ENCODE measurements at regions not wholly inside any gene's neighbourhood (a gene's known extent, or its start where the extent isn't known, plus 50 kb on each side); places are given as distances from the start of the nearest gene placed in this dataset.

- no peak for TF ChIP-seq FOS (IDR thresholded peaks at IDR 0.05; ENCODE audit: borderline replicate concordance, insufficient read depth, low read length)
- TF ChIP-seq EZH2 (IDR thresholded peaks at IDR 0.05; ENCODE audit: borderline replicate concordance, low read depth, low read length, severe bottlenecking), result no peak
- no peak for TF ChIP-seq JUN (IDR thresholded peaks at IDR 0.05; ENCODE audit: borderline replicate concordance, insufficient read depth, insufficient read length, low read depth)
- TF ChIP-seq, protein P1, sequence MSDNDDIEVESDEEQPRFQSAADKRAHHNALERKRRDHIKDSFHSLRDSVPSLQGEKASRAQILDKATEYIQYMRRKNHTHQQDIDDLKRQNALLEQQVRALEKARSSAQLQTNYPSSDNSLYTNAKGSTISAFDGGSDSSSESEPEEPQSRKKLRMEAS (IDR thresholded peaks at IDR 0.05; ENCODE audit: insufficient read depth, insufficient read length), result no peak
- TF ChIP-seq POLR2A (IDR thresholded peaks at IDR 0.05; ENCODE audit: low read depth, low read length), result no peak
- no peak for TF ChIP-seq MYC (IDR thresholded peaks at IDR 0.05; ENCODE audit: low read depth, low read length)
- TF ChIP-seq, protein P2, sequence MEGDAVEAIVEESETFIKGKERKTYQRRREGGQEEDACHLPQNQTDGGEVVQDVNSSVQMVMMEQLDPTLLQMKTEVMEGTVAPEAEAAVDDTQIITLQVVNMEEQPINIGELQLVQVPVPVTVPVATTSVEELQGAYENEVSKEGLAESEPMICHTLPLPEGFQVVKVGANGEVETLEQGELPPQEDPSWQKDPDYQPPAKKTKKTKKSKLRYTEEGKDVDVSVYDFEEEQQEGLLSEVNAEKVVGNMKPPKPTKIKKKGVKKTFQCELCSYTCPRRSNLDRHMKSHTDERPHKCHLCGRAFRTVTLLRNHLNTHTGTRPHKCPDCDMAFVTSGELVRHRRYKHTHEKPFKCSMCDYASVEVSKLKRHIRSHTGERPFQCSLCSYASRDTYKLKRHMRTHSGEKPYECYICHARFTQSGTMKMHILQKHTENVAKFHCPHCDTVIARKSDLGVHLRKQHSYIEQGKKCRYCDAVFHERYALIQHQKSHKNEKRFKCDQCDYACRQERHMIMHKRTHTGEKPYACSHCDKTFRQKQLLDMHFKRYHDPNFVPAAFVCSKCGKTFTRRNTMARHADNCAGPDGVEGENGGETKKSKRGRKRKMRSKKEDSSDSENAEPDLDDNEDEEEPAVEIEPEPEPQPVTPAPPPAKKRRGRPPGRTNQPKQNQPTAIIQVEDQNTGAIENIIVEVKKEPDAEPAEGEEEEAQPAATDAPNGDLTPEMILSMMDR (IDR thresholded peaks at IDR 0.05; ENCODE audit: extremely low read depth in 1 of 2, insufficient read depth in 1 of 2, low read depth in 1 of 2, low read length in 2 of 2), result no peak
- no peak for FAIRE-seq
- no peaks in the 10 kb centered on the region for H3K27me3 ChIP-seq (ENCODE audit: control insufficient read depth in 2 of 2, insufficient read depth in 2 of 2, low read length in 2 of 2)
- no peaks in the 10 kb centered on the region for H3K9me1 ChIP-seq (replicated peaks; ENCODE audit: control insufficient read depth, extremely low read depth, insufficient read depth, low read length)
- H3K4me1 ChIP-seq (ENCODE audit: control insufficient read depth, extremely low read depth, insufficient read depth, low read length), result no peaks in the 10 kb centered on the region
- BruUV-seq (replicated peaks), result no TSS peak
- DNase-seq (ENCODE audit: low read depth, low spot score), result no peak
- no peak overlapping the region for H3K27ac ChIP-seq (ENCODE audit: insufficient read depth, low read depth, low read length)
- peaks cover 7% of the 10 kb centered on the region for H3K9me3 ChIP-seq (replicated peaks; ENCODE audit: control insufficient read depth, insufficient read depth, low read length)
- dilution Hi-C loops (cut with MboI; ENCODE audit: extremely low pct_ligation_motif_present, low sequenced_read_pairs), result no loop called here
- H4K20me1 ChIP-seq (replicated peaks; ENCODE audit: control insufficient read depth, extremely low read depth, insufficient read depth, low read length), result no peaks in the 10 kb centered on the region
- no peak overlapping the region for H3K4me2 ChIP-seq (ENCODE audit: insufficient read depth, low read length)
- H3K79me2 ChIP-seq (ENCODE audit: control insufficient read depth, insufficient read depth, low read length), result no peaks in the 10 kb centered on the region
- ChIA-PET CTCF (no interaction called here), POLR2A (no interaction called here)
- H3K36me3 ChIP-seq (ENCODE audit: control insufficient read depth in 2 of 2, extremely low read depth in 1 of 2, insufficient read depth in 2 of 2, low read length in 2 of 2), result no peaks in the 10 kb centered on the region
- no peak overlapping the region for H2AFZ ChIP-seq (ENCODE audit: low read depth, low read length)
- H3K4me3 ChIP-seq (replicated peaks in 1 of 3; ENCODE audit: insufficient read depth in 1 of 3, low read depth in 1 of 3, low read length in 3 of 3), result no peak overlapping the region
- no peak overlapping the region for H3K9ac ChIP-seq (replicated peaks; ENCODE audit: extremely low read depth, insufficient read depth, low read length)
- intact Hi-C loops (cut with micrococcal nuclease), result no loop called here
Observed at GRCh38 chr5:174396541-174396940, 327.8 kb upstream of the MSX2 start.

DNA sequence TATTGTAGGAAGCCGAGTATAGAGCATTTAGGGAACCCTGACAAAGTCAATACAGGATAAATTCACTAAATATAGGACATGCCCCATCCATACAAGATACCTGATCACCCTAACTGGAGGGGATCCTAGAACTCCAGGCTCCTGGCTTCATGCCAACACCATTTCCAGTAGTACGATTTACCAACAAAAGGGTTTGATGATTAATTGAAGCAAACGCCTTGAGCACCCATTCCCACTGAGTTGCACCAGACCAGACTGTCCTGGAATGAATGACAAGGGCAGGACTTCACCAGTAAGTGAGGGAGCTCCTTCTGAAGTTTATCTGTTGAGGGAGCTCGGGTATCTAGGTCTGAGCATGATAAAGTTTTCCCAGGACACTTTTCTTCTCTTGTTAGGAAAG is 327.2 kb upstream of the MSX2 start:
- POLR2A ChIA-PET, result no interaction called here
- Histone ChIP-seq H3K79me2 (ENCODE audit: control insufficient read depth, insufficient read depth, low read length) (no peaks in the 10 kb centered on the region), H3K27me3 (ENCODE audit: control insufficient read depth in 2 of 2, insufficient read depth in 2 of 2, low read length in 2 of 2) (no peaks in the 10 kb centered on the region), H3K9me3 (replicated peaks; ENCODE audit: control insufficient read depth, insufficient read depth, low read length) (peaks cover 7% of the 10 kb centered on the region), H3K4me1 (ENCODE audit: control insufficient read depth, extremely low read depth, insufficient read depth, low read length) (no peaks in the 10 kb centered on the region), H3K27ac (ENCODE audit: insufficient read depth, low read depth, low read length) (no peak overlapping the region), H3K36me3 (ENCODE audit: control insufficient read depth in 2 of 2, extremely low read depth in 1 of 2, insufficient read depth in 2 of 2, low read length in 2 of 2) (no peaks in the 10 kb centered on the region), H3K4me3 (replicated peaks in 1 of 3; ENCODE audit: insufficient read depth in 1 of 3, low read depth in 1 of 3, low read length in 3 of 3) (no peak overlapping the region), H3K9me1 (replicated peaks; ENCODE audit: control insufficient read depth, extremely low read depth, insufficient read depth, low read length) (no peaks in the 10 kb centered on the region), H4K20me1 (replicated peaks; ENCODE audit: control insufficient read depth, extremely low read depth, insufficient read depth, low read length) (no peaks in the 10 kb centered on the region), H3K9ac (replicated peaks; ENCODE audit: extremely low read depth, insufficient read depth, low read length) (no peak overlapping the region), H2AFZ (ENCODE audit: low read depth, low read length) (no peak overlapping the region), H3K4me2 (ENCODE audit: insufficient read depth, low read length) (no peak overlapping the region)
- DNase-seq (ENCODE audit: low read depth, low spot score), result no peak
- no peak for FAIRE-seq
- no TSS peak for BruUV-seq (replicated peaks)
- dilution Hi-C loops (cut with MboI; ENCODE audit: extremely low pct_ligation_motif_present, low sequenced_read_pairs), result no loop called here
- CTCF ChIA-PET, result no interaction called here
- TF ChIP-seq POLR2AphosphoS5 (IDR thresholded peaks at IDR 0.05; ENCODE audit: insufficient read depth, low read depth, low read length) (no peak), FOS (IDR thresholded peaks at IDR 0.05; ENCODE audit: borderline replicate concordance, insufficient read depth, low read length) (no peak), POLR2A (IDR thresholded peaks at IDR 0.05; ENCODE audit: low read depth, low read length) (no peak), JUN (IDR thresholded peaks at IDR 0.05; ENCODE audit: borderline replicate concordance, insufficient read depth, insufficient read length, low read depth) (no peak), EZH2 (IDR thresholded peaks at IDR 0.05; ENCODE audit: borderline replicate concordance, low read depth, low read length, severe bottlenecking) (no peak), MYC (IDR thresholded peaks at IDR 0.05; ENCODE audit: low read depth, low read length) (no peak), GATA2 (IDR thresholded peaks at IDR 0.05; ENCODE audit: insufficient read depth, insufficient read length, low read depth, low read length) (no peak)
- TF ChIP-seq, protein P1 (IDR thresholded peaks at IDR 0.05; ENCODE audit: insufficient read depth, insufficient read length), result no peak
- TF ChIP-seq, protein P2 (IDR thresholded peaks at IDR 0.05; ENCODE audit: extremely low read depth in 1 of 2, insufficient read depth in 1 of 2, low read depth in 1 of 2, low read length in 2 of 2), result no peak
- intact Hi-C loops (cut with micrococcal nuclease), result no loop called here
